HG03196 (cell line): ENCODE measurements at regions not wholly inside any gene's neighbourhood (a gene's known extent, or its start where the extent isn't known, plus 50 kb on each side); places are given as distances from the start of the nearest gene placed in this dataset.

Experiments
- ATAC-seq: cut with Tn5 transposase; IDR thresholded peaks from one replicate; pipeline ENCODE4 v1.9.1; 2021; ENCODE audit not compliant: unreplicated experiment

- no peak for ATAC-seq
These were observed 64.1 kb upstream of the SIX3 start for GRCh38 chr2:44877417-44877816.

- ATAC-seq: no peak
These were observed 62.0 kb upstream of the SIX3 start for GRCh38 chr2:44879269-44880124.

GRCh38 chr2:44880125-44880483 lies 61.4 kb upstream of the SIX3 start:
- ATAC-seq: no peak

DNA sequence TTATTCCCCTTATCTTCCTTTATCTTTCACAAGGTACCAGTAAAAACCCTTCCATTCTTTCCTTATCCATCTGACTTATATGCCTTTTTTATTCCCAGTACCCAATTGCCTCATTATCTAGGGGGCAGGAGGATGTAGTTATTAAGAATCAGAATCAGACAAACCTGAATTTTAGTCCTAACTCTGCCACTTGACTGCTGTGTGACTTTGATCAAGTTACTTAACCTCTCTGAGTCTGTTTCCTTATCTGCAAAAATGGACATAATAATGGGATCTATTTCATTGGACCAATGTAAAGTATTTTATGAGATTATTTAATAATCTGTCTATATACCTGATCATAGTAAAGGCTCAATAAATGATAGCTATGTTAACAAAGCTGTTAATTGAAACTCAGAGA lies 59.6 kb upstream of the SIX3 start:
- no peak for ATAC-seq

DNA sequence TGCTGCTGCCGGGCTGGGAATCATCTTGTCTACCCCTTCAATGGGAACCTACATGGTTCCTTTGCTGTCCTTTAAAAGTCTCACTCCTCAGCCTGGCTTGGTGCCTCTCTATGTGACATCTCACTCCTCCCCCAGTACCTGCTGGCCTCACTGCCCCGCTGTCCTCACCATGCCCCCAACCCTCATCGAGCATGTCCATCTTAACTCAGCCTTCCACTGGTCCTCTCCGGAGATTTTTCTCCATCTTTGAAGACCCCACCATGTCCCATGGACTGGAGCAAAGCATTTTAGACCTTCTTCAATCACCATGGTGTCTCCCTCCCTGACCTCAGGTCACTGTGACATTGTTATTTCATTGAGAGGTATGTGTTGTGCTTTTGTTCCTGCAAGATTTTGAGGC lies 58.1 kb upstream of the SIX3 start:
- ATAC-seq: no peak

DNA sequence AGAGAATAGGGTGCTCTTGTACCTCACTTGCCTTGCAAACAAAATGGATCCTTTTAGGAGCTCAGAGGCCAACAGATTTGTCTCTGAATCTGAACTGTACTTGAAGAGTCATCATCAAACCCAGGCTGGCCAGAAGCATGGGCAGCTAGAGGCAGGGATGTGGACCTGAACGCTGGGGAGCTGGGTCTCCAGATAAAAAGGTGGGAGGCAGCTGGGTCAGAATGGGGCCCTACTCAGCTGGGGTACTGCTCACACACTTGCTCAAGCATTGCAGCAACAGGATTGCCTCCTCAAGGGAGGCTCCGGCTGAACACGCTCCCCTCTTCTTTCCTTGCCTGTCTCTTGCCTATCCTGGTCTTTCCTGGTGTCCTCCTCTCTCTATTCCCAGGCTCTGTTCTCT lies 57.3 kb upstream of the SIX3 start:
- no peak for ATAC-seq

- ATAC-seq: no peak
These were observed 56.8 kb upstream of the SIX3 start for GRCh38 chr2:44884677-44885076.

- no peak for ATAC-seq
These were observed 55.1 kb upstream of the SIX3 start for GRCh38 chr2:44886414-44886813.

DNA sequence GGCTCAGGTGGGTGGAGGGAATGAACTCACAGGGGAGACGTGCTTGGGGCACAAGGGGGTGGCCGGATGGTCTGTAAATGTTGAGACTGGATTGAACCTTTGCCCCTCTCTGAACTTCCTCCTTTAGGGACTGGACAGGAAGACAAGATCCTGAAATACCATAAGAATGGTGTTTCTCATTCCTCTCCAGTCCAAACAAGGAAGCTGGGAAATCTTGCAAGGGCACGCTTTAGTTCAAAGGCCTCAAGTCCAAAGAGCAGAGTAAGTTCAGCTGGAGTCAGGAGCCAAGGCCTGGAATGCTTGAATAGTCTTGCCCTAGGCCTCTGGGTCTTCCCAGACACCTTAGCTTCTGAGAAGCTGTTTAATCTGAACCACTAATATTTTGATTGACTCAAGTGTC lies 52.4 kb upstream of the SIX3 start:
- ATAC-seq: no peak
